IMR-90 (cell line): ENCODE measurements at regions not wholly inside any gene's neighbourhood (a gene's known extent, or its start where the extent isn't known, plus 50 kb on each side); places are given as distances from the start of the nearest gene placed in this dataset.
"Not testable (repeated sequence)": the region's sequence is repeated elsewhere in the genome, so short reads cannot be mapped to it uniquely, and the experiment has no call there.

Experiments used
- BHLHE40 ChIP-seq: fragments of 150-350 bp; IDR thresholded peaks from 2 replicates; pipeline ENCODE4 v1.6.1; 2016; ENCODE audit warnings: mild to moderate bottlenecking, low read depth, low read length
- FOS ChIP-seq: fragments of 150-350 bp; IDR thresholded peaks from 2 replicates; pipeline ENCODE4 v1.6.1; 2016; ENCODE audit warnings: low read depth, low read length
- MXI1 ChIP-seq: IDR thresholded peaks from 2 replicates; pipeline ENCODE4 v1.6.1; 2012; ENCODE audit warnings: low read depth, mild to moderate bottlenecking, low read length, moderate library complexity, borderline replicate concordance
- POLR2A ChIP-seq: IDR thresholded peaks from 2 replicates; pipeline ENCODE4 v1.6.1; 2012; ENCODE audit warnings: mild to moderate bottlenecking, low read depth, low read length
- RAD21 ChIP-seq: IDR thresholded peaks from 2 replicates; pipeline ENCODE4 v1.6.1; 2012; ENCODE audit warnings: low read length, improper control_type of control experiment
- RCOR1 ChIP-seq: IDR thresholded peaks from 2 replicates; pipeline ENCODE4 v1.6.1; 2012; ENCODE audit warnings: mild to moderate bottlenecking, low read length, improper control_type of control experiment; ENCODE audit not compliant: insufficient replicate concordance
- SMC3 ChIP-seq: fragments of 150-350 bp; IDR thresholded peaks from 2 replicates; pipeline ENCODE4 v1.6.1; 2016; ENCODE audit warnings: low read depth, mild to moderate bottlenecking, antibody characterized with exemption, low read length, moderate library complexity
- TF ChIP-seq, protein P1 (sequence below): conservative IDR thresholded peaks from 2 replicates; pipeline ENCODE4 v1.5.1; 2012; ENCODE audit warnings: mild to moderate bottlenecking, low read depth, low read length, improper control_type of control experiment

DNA sequence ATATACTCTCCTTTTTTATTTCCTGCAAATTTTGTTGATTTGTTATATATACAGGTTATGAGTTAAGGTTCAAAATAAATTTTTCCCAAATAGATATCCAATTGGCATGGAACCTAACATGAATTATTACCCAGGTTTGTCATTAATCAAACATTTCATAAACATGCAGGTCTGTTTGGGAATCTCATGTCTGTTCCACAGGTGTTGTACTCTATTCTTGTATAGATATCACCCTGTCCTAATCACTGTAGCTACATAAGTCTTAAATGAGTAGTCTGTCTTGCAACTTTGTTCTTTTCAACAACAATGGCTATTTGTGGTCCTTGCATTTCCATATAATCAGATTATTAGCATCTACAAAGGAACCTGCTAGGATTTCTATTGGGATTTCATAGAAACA is 121.9 kb downstream of the LIMS4 start:
- TF ChIP-seq, protein P1, sequence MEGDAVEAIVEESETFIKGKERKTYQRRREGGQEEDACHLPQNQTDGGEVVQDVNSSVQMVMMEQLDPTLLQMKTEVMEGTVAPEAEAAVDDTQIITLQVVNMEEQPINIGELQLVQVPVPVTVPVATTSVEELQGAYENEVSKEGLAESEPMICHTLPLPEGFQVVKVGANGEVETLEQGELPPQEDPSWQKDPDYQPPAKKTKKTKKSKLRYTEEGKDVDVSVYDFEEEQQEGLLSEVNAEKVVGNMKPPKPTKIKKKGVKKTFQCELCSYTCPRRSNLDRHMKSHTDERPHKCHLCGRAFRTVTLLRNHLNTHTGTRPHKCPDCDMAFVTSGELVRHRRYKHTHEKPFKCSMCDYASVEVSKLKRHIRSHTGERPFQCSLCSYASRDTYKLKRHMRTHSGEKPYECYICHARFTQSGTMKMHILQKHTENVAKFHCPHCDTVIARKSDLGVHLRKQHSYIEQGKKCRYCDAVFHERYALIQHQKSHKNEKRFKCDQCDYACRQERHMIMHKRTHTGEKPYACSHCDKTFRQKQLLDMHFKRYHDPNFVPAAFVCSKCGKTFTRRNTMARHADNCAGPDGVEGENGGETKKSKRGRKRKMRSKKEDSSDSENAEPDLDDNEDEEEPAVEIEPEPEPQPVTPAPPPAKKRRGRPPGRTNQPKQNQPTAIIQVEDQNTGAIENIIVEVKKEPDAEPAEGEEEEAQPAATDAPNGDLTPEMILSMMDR = not testable (repeated sequence)
- not testable (repeated sequence) for TF ChIP-seq BHLHE40, RCOR1, SMC3, POLR2A, RAD21, MXI1, FOS
